ENCODE measurements at regions not wholly inside any gene's neighbourhood (a gene's known extent, or its start where the extent isn't known, plus 50 kb on each side); places are given as distances from the start of the nearest gene placed in this dataset.

DNA sequence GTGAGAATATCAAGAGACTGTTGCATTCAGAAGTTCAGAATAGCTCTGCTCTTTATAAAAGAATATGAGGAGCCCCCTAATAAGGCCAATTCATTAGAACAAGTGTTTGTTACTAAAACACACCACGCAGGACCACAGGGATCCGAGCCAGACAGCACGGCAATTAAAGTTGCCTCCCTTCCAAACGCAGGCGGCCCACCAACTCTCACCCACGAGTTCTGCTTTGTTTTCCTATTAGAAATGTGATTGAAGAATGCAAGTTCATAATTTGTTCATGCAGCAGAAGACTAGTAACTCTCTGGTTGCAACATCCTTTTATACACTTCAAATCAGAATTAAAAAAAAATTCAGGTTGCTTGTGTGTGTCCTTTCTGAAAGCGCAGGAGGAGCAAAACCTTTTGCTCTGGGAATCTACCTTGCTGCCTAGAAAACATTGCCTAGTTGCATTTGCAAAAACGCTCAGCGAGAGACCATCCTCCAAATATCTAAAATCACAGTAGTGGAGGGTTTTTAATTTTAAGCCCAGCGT, 1044.1 kb upstream of the NR2F2 start (continued):
- TF ChIP-seq, protein P1, sequence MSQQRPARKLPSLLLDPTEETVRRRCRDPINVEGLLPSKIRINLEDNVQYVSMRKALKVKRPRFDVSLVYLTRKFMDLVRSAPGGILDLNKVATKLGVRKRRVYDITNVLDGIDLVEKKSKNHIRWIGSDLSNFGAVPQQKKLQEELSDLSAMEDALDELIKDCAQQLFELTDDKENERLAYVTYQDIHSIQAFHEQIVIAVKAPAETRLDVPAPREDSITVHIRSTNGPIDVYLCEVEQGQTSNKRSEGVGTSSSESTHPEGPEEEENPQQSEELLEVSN (IDR thresholded peaks at IDR 0.05), result no peak
- TF ChIP-seq, protein P2, sequence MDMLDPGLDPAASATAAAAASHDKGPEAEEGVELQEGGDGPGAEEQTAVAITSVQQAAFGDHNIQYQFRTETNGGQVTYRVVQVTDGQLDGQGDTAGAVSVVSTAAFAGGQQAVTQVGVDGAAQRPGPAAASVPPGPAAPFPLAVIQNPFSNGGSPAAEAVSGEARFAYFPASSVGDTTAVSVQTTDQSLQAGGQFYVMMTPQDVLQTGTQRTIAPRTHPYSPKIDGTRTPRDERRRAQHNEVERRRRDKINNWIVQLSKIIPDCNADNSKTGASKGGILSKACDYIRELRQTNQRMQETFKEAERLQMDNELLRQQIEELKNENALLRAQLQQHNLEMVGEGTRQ (IDR thresholded peaks at IDR 0.05; ENCODE audit: low read length), result no peak
- TF ChIP-seq CTBP2 (IDR thresholded peaks at IDR 0.05; ENCODE audit: borderline replicate concordance, insufficient read depth, insufficient read length, low read length) (no peak), TAF1 (IDR thresholded peaks at IDR 0.05; ENCODE audit: low read depth, low read length) (no peak), BCL11A (IDR thresholded peaks at IDR 0.05; ENCODE audit: low read depth in 2 of 2, low read length in 2 of 2) (no peak), SUZ12 (IDR thresholded peaks at IDR 0.05; ENCODE audit: low read length) (no peak), SAP30 (IDR thresholded peaks at IDR 0.05; ENCODE audit: insufficient read depth, insufficient replicate concordance, low read length) (no peak)

Data from H1 (cell line).